AG04450 (cell line): ENCODE measurements at regions not wholly inside any gene's neighbourhood (a gene's known extent, or its start where the extent isn't known, plus 50 kb on each side); places are given as distances from the start of the nearest gene placed in this dataset.

Experiments
- CTCF ChIA-PET: fragments of 300-600, 350-600 bp; formaldehyde crosslinking; extraction: SDS; loops from one replicate; lab custom pipeline; 2022; ENCODE audit warnings: antibody characterized with exemption, inconsistent platforms; lab: Charles Lee
- POLR2A ChIA-PET: fragments of 350-600 bp; formaldehyde crosslinking; extraction: SDS; loops from one replicate; lab custom pipeline; 2021; ENCODE audit warnings: antibody characterized with exemption, inconsistent platforms; lab: Yijun Ruan, JAX
- DNase-seq: peaks from one replicate; pipeline ENCODE4 v3.0.0-alpha.2; 2011; ENCODE audit warnings: low read depth, low spot score
- H3K27ac ChIP-seq: one replicate; pipeline ENCODE4 v1.5.1; 2012; ENCODE audit warnings: low read depth, low read length, control low read depth
- H3K27me3 ChIP-seq: one replicate; pipeline ENCODE4 v1.6.0; 2012; ENCODE audit warnings: low read length; ENCODE audit not compliant: control insufficient read depth, insufficient read depth
- H3K4me3 ChIP-seq: 2 replicates; pipeline ENCODE4 v1.5.1; 2011; ENCODE audit warnings: mild to moderate bottlenecking, low read depth, low read length, control low read depth
- H3K9me3 ChIP-seq: 2 replicates; pipeline ENCODE4 v1.5.1; 2012; ENCODE audit warnings: low read length; ENCODE audit not compliant: control insufficient read depth, insufficient read depth
- CTCF ChIP-seq: IDR thresholded peaks from 2 replicates; pipeline ENCODE4 v1.5.1; 2011; ENCODE audit warnings: low read depth, low read length, control low read depth, inconsistent platforms

DNA sequence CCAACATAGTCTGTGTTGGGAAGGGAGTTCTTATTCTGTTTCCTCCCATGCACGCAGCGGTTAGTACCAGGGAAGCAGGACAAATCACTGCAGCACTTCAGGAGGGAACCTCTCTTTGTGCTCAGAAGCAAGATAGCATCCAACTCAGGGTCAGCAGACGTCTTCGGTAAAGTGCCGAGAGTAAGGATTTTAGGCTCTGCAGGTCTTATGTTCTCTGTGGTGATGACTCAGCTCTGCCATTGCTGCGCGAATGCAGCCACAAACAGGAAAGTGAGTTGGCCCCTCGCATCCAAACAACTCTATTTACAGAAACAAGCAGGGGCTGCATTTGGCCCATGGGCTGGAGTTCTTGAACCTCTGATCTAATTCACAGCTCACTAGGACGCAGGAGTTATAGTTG lies 122.1 kb upstream of the SPATA13 start:
- CTCF ChIA-PET, result interaction anchor here (1.7 kb wide), 1 partner anchor 15 kb away, joined by 6 read pairs; no protein-coding TSS in a partner anchor
- Histone ChIP-seq H3K9me3 (no peaks in the 10 kb centered on the region), H3K27me3 (no peaks in the 10 kb centered on the region), H3K4me3 (no peak overlapping the region), H3K27ac (peak overlapping the region; percentile 49)
- POLR2A ChIA-PET, result no interaction called here
- DNase-seq, result no peak
- TF ChIP-seq CTCF, result no peak

DNA sequence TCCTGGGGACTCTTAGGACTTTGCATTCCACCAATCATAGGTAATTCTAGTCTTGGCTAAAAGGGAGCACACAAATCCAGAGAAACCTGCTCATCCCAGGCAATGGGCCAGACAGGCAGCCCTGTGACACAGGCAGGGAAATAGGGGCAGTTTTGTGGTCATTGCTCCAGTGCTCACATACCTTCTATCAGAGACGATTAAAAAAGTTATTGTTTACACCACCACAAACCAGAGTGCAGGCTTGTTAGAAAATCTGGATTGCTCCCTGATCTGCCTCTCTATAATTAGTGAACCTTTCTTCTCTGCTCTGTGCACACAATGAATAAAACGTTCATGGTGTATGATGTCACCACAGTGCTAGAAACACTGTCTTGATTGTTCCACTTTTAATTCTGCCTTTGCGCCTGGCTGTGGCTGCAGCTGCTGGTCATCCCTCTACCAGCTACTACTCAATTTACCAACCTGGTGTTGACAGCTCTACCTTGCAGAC lies 121.6 kb upstream of the SPATA13 start:
- ChIA-PET POLR2A (no interaction called here), CTCF (interaction anchor here (1.7 kb wide), 1 partner anchor 14 kb away, joined by 6 read pairs; no protein-coding TSS in a partner anchor)
- no peaks in the 10 kb centered on the region for H3K27me3 ChIP-seq
- DNase-seq, result no peak
- no peak overlapping the region for H3K4me3 ChIP-seq
- TF ChIP-seq CTCF, result no peak
- no peaks in the 10 kb centered on the region for H3K9me3 ChIP-seq
- H3K27ac ChIP-seq, result peak overlapping the region; percentile 49

DNA sequence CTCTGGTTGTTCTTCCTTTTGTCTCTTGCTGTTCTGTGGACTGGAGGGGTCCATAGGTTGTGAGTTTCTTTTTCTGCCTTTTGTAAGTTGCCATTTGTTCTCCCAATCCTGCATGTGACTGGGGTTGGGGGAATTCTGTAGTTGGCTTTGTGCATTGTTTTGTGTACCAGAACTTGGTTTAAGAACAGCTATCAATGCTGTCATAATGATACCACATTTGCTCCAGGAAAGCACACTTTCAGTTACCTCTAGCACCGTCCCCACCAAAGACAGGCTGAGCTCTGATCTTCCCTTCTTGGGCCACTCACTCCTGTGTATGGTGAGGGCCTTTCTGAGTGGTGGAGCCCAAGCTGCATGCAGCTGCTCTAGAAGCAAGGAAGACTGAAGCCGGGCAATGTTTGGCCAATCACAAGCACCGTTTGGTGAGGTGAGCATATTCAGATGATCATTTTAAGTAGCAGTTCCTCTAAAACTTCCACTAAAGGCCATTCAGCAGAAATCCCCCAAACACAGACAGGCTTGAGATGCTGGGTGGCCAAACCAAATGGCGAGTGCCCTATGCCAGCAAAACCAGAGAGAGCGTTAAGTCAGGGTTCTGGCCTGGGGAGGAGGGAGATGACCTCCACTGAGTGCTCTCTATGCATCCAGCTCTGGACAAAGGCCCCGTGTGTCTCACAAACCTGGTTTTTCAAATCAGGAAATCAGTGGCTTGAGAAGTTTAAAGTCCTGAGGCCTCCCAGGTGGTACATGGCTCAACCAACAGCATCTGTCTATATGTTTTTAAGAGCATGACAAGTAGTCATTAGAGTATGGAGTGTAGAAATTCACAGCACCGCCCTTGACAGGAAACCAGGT lies 120.7 kb upstream of the SPATA13 start:
- Histone ChIP-seq H3K27me3 (no peaks in the 10 kb centered on the region), H3K4me3 (no peak overlapping the region), H3K9me3 (no peaks in the 10 kb centered on the region), H3K27ac (no peak overlapping the region)
- no peak for DNase-seq
- ChIA-PET CTCF (interaction anchor here (0.6 to 1.3 kb wide), 2 partner anchors 188 to 189 kb away, joined by 4 to 5 read pairs; no protein-coding TSS in a partner anchor), POLR2A (no interaction called here)
- TF ChIP-seq CTCF, result no peak

DNA sequence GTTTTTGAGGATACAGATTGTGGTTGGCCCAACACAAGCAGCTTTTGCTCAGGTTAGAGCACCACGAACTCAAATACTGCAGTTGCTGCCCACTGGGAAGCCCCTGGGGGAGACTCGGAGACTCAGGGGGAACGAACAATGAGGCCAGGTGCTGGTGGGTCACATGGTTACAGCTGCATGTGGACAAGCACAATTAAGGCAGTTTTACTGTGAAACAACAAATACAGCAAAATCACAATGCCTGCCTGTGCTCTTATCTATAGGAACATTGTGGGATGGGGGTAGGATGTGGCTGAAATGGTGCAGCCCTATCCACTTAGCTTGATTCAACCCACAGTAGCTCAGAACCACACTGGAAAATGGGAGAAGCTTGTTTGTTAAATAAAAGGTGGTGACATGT lies 119.7 kb upstream of the SPATA13 start:
- H3K27ac ChIP-seq, result no peak overlapping the region
- CTCF ChIA-PET, result interaction anchor here (1.3 kb wide), 1 partner anchor 188 kb away, joined by 5 read pairs; no protein-coding TSS in a partner anchor
- no peaks in the 10 kb centered on the region for H3K27me3 ChIP-seq
- TF ChIP-seq CTCF, result no peak
- H3K4me3 ChIP-seq, result no peak overlapping the region
- POLR2A ChIA-PET, result no interaction called here
- no peak for DNase-seq
- H3K9me3 ChIP-seq, result no peaks in the 10 kb centered on the region
